Inflammatory macrophage treated with lipopolysaccharide for 4 hours (primary cell): ENCODE measurements at regions not wholly inside any gene's neighbourhood (a gene's known extent, or its start where the extent isn't known, plus 50 kb on each side); places are given as distances from the start of the nearest gene placed in this dataset.
"Not testable (repeated sequence)": the region's sequence is repeated elsewhere in the genome, so short reads cannot be mapped to it uniquely, and the experiment has no call there.

Source experiments
- DNase-seq: peaks from one replicate; pipeline ENCODE4 v3.0.0-alpha.2; 2020

- DNase-seq = no peak
These were observed 318.7 kb upstream of the PPP2R3A start for GRCh38 chr3:135646873-135647272.

DNA sequence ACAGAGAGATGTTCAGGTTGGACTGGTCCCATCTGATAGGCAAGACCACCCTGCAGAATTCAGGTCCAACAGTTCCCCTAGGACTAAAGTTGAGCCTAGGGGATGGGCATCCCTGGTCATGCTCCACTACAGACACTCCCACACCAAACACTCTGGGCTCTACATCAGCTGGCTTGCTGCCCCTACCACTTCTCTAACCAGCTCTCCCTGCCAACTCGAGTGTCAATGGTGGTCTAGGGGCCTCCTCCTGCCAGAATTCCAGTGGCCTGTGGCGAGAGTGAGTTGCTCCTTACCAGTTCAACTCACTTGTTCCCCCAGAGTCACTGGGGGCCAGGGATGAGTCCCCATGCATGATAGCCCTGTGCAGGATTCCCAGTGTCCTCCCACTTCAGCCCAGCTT, 316.2 kb upstream of the PPP2R3A start:
- DNase-seq = no peak

GRCh38 chr3:135650309-135650708, 315.2 kb upstream of the PPP2R3A start:
- no peak for DNase-seq

GRCh38 chr3:135652388-135652787, 313.1 kb upstream of the PPP2R3A start:
- DNase-seq = no peak

GRCh38 chr3:135655328-135655727, 310.2 kb upstream of the PPP2R3A start:
- no peak for DNase-seq

DNA sequence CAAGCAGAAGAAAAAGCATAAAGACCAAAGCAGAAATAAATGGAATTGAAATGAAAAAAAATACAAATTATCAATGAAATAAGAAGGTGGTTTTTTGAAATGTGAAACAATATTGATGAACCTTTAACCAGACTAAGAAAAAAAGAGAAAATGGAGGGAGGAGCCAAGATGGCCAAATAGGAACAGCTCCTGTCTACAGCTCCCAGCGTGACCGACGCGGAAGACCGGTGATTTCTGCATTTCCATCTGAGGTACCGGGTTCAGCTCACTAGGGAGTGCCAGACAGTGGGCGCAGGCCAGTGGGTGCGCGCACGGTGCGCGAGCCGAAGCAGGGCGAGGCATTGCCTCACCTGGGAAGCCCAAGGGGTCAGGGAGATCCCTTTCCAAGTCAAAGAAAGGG, 307.1 kb upstream of the PPP2R3A start:
- not testable (repeated sequence) for DNase-seq

- DNase-seq = no peak
These were observed 298.5 kb upstream of the PPP2R3A start for GRCh38 chr3:135667061-135667460.

DNA sequence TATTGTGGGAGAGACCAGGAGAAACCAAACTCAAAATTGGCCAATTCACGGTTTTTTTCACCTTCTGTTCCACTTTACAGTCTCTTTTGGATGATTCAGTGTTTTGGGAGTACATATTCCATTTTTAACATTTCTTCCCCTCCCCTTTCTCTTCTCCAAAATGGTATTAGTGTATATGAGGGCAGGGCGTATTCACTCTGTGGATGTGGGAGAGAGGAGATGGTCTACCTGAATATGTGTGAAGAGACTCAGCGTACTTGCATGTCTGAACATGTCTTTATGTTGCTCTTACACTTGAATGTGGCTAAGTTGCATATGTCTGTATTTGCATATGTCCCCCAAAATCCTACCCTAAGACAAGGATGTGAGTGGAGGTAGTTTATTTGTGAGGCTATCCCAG, 291.0 kb upstream of the PPP2R3A start:
- no peak for DNase-seq

DNA sequence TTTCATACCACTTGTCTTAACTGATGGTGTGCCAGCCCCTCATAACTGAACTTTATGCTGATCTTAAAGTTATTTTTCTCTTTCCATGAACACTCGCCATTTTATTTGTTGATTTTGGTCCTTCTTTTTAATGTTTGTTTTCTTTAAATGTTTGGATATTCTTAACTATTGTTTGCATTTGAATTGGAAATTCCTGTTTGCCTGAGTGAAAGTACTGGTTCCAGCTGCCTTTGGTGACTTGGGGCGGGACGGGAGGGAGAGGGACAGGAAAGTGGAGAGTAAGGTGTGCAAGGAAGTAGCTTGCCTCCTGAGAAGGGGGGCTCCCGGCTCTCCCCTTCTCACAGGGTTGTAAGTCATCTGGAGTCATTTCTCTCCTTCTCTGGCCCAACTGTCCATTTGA, 287.1 kb upstream of the PPP2R3A start:
- DNase-seq = no peak

GRCh38 chr3:135688003-135688402, 277.5 kb upstream of the PPP2R3A start:
- no peak for DNase-seq

GRCh38 chr3:135690664-135691063, 274.9 kb upstream of the PPP2R3A start:
- DNase-seq = no peak

DNA sequence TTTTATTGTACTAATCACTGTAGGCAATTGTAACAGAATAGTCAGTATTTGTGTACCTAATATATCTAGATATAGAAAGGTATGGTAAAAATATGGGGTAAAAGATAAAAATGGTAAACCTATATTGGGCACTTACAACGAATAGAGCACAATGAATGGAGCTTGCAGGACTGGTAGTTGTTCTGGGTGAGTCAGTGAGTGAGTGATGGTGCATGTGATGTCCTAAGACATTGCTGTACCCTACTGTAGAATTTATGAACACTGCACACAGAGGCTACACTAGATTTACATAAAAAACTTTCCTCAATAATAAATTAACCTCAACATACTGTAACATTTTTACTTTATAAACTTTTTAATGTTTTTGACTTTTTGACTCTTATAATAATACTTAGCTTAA, 274.3 kb upstream of the PPP2R3A start:
- no peak for DNase-seq

GRCh38 chr3:135694142-135694541, 271.4 kb upstream of the PPP2R3A start:
- no peak for DNase-seq

DNA sequence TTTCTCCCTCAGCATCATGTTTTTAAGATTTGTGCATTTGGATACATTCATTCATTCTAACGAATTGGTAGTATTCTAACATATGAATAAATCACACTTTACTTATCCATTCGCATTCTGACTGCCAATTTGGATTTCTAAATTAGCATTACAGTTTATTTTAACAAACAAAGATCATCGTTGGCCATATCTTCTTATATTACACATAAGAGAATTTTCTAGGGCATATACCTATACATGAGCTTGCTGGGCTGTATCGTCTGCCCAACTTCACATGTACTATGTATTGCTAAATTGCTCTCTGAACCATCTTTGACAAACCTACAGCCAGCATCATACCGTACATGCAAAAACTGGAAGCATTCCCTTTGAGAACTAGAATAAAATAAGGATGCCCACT, 265.8 kb upstream of the PPP2R3A start:
- no peak for DNase-seq

- DNase-seq = no peak
These were observed 258.7 kb upstream of the PPP2R3A start for GRCh38 chr3:135706758-135707375.

- no peak for DNase-seq
These were observed 246.1 kb upstream of the PPP2R3A start for GRCh38 chr3:135719449-135719848.

DNA sequence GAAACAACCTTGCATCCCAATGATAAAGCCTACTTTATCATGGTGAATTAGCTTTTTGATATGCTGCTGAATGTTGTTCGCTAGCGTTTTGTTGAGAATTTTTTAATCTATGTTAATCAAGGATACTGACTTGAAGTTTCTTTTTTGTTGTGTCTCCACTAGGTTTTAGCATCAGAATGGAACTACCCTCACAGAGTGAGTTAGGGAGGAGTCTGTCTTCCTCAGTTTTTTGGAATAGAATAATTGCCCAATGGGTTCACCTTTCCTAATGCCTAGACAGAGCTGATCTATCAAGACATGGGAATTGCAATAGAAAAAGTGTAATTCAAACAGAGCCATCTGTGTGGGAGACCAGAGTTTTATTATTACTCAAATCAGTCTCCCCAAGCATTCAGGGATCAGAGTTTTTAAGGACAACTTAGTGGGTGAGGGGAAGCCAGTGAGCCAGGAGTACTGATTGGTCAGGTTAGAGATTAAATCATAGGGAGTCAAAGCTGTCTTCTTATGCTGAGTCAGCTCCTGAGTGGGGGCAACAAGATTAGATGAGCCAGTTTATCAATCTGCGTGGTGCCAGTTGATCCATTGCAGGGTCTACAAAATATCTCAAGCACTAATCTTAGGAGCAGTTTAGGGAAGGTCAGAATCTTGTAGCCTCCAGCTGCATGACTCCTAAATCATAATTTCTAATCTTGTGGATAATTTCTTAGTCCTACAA, 237.4 kb upstream of the PPP2R3A start:
- DNase-seq = no peak

GRCh38 chr3:135731546-135731945, 234.0 kb upstream of the PPP2R3A start:
- no peak for DNase-seq

- peak; percentile 13 for DNase-seq
These were observed 228.8 kb upstream of the PPP2R3A start for GRCh38 chr3:135736740-135737139.

- no peak for DNase-seq
These were observed 225.7 kb upstream of the PPP2R3A start for GRCh38 chr3:135739779-135740178.

- no peak for DNase-seq
These were observed 225.3 kb upstream of the PPP2R3A start for GRCh38 chr3:135740211-135740610.

DNA sequence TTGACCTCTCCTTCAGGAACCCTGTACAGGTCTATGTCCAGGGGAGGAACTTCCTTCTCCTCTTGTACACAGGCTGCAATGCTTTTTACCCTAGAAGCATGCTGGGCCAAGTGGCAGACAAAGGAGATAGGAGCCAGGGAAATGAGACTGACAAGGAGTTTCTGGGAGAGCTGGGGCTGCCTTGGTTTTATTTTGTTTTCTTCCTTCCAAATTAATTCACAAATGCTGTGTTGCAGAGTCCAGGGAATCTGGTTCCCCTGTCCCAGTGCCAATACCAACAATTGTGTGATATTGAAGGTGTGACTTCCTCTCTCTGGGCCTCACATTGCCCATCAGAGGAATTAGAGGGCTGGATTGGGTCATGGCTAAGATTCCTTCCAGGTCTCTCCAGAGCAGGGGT, 224.8 kb upstream of the PPP2R3A start:
- DNase-seq = no peak

DNA sequence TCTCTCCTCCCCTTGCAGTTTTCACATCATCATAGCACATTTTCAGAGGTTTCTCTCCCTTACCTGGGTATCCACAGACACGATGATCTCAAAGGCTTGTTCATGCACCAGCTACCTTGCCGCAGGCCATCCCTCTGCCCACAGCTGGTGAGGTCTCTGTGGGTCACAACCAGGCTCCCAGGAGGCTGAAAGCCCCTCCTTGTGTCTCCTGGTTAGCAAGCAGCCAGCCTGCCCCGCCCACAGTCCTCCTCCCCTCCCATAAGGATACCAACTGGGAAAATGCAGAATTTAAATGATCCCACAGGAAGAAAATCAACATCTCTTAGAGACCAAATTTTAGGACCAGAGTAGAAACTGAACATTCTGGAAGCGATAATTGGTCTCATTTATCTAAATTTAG, 213.5 kb upstream of the PPP2R3A start:
- no peak for DNase-seq

- no peak for DNase-seq
These were observed 212.7 kb upstream of the PPP2R3A start for GRCh38 chr3:135752851-135753250.

- DNase-seq = no peak
These were observed 212.0 kb upstream of the PPP2R3A start for GRCh38 chr3:135753506-135753905.
